Neuronal stem cell (in vitro differentiated cells): ENCODE measurements at regions not wholly inside any gene's neighbourhood (a gene's known extent, or its start where the extent isn't known, plus 50 kb on each side); places are given as distances from the start of the nearest gene placed in this dataset.
"Not testable (repeated sequence)": the region's sequence is repeated elsewhere in the genome, so short reads cannot be mapped to it uniquely, and the experiment has no call there.

Source experiments
- DNase-seq: peaks from one replicate; pipeline ENCODE4 v3.0.0-alpha.2; 2013; ENCODE audit warnings: low spot score
- H2AFZ ChIP-seq: one replicate; pipeline ENCODE4 v1.6.1; 2013; ENCODE audit warnings: mild to moderate bottlenecking, low read length, inconsistent platforms
- H2AK5ac ChIP-seq: 2 replicates; pipeline ENCODE4 v1.6.1; 2013; ENCODE audit warnings: low read depth, mild to moderate bottlenecking, inconsistent platforms, low read length, moderate library complexity, mixed read lengths
- H2BK120ac ChIP-seq: 2 replicates; pipeline ENCODE4 v1.6.1; 2013; ENCODE audit warnings: low read depth, mild to moderate bottlenecking, inconsistent platforms, low read length, moderate library complexity, mixed read lengths
- H2BK12ac ChIP-seq: one replicate; pipeline ENCODE4 v1.6.1; 2013; ENCODE audit warnings: low read length, inconsistent platforms
- H2BK15ac ChIP-seq: 2 replicates; pipeline ENCODE4 v1.6.1; 2013; ENCODE audit warnings: mild to moderate bottlenecking, low read length, inconsistent platforms, mixed read lengths
- H2BK5ac ChIP-seq: one replicate; pipeline ENCODE4 v1.6.1; 2013; ENCODE audit warnings: inconsistent platforms, mild to moderate bottlenecking, low read length, moderate library complexity
- H3K14ac ChIP-seq: one replicate; pipeline ENCODE4 v1.6.1; 2013; ENCODE audit warnings: low read length, inconsistent platforms
- H3K18ac ChIP-seq: 2 replicates; pipeline ENCODE4 v1.6.1; 2013; ENCODE audit warnings: low read length, inconsistent platforms
- H3K23ac ChIP-seq: 2 replicates; pipeline ENCODE4 v1.6.1; 2013; ENCODE audit warnings: low read depth, mild to moderate bottlenecking, mixed read lengths, low read length, inconsistent platforms; ENCODE audit not compliant: poor library complexity
- H3K27ac ChIP-seq: replicated peaks from 3 replicates; pipeline ENCODE4 v1.5.1; 2013; ENCODE audit warnings: low read length, inconsistent platforms
- H3K27me3 ChIP-seq, 3 experiments: 2 replicates each; pipeline ENCODE4 v1.6.1; 2013; ENCODE audit warnings: low read length in 3 of 3, mild to moderate bottlenecking in 2 of 3, inconsistent platforms in 1 of 3, low read depth in 1 of 3, mixed read lengths in 1 of 3, moderate library complexity in 1 of 3; ENCODE audit not compliant: control insufficient read depth in 3 of 3, insufficient read depth in 3 of 3
- H3K36me3 ChIP-seq, 2 donors: replicated peaks in 1 of 2; 2 replicates each; pipeline ENCODE4 v1.6.1; 2013; ENCODE audit warnings: low read length in 2 of 2; ENCODE audit not compliant: control insufficient read depth in 2 of 2, insufficient read depth in 2 of 2
- H3K4ac ChIP-seq: 2 replicates; pipeline ENCODE4 v1.6.1; 2013; ENCODE audit warnings: inconsistent platforms, mild to moderate bottlenecking, low read length, moderate library complexity
- H3K4me1 ChIP-seq, 2 donors: 1 replicate in 1 of 2; 2 replicates in 1 of 2; pipeline ENCODE4 v1.6.1; 2013; ENCODE audit warnings: low read length in 2 of 2, low read depth in 1 of 2; ENCODE audit not compliant: control insufficient read depth in 2 of 2, insufficient read depth in 1 of 2
- H3K4me2 ChIP-seq: one replicate; pipeline ENCODE4 v1.6.1; 2013; ENCODE audit warnings: mild to moderate bottlenecking, low read length, inconsistent platforms; ENCODE audit not compliant: insufficient read depth, poor library complexity, severe bottlenecking
- H3K4me3 ChIP-seq, 2 donors: 2 replicates each; pipeline ENCODE4 v1.5.1; 2013; ENCODE audit warnings: low read length in 2 of 2, mild to moderate bottlenecking in 2 of 2, inconsistent platforms in 1 of 2, moderate library complexity in 1 of 2
- H3K79me1 ChIP-seq: one replicate; pipeline ENCODE4 v1.6.1; 2013; ENCODE audit warnings: low read depth, mild to moderate bottlenecking, inconsistent platforms, low read length, moderate library complexity
- H3K9ac ChIP-seq: one replicate; pipeline ENCODE4 v1.6.1; 2013; ENCODE audit warnings: mild to moderate bottlenecking, low read depth, low read length, inconsistent platforms; ENCODE audit not compliant: poor library complexity
- H3K9me3 ChIP-seq, 2 donors: replicated peaks in 1 of 2; 2 replicates each; pipeline versions ENCODE3 to v1.6.1; 2013; ENCODE audit warnings: low read length in 2 of 2, mild to moderate bottlenecking in 2 of 2, inconsistent platforms in 1 of 2, low read depth in 1 of 2, mixed read lengths in 1 of 2, moderate library complexity in 1 of 2; ENCODE audit not compliant: control insufficient read depth in 2 of 2, insufficient read depth in 1 of 2
- H4K8ac ChIP-seq: one replicate; pipeline ENCODE4 v1.6.1; 2013; ENCODE audit warnings: low read depth, mild to moderate bottlenecking, inconsistent platforms, low read length, moderate library complexity
- H4K91ac ChIP-seq: one replicate; pipeline ENCODE4 v1.6.1; 2013; ENCODE audit warnings: low read length, low read depth, mild to moderate bottlenecking, inconsistent platforms; ENCODE audit not compliant: poor library complexity
- WGBS, 2 donors: extraction: QIAGEN DNeasy Blood & Tissue Kit; methylation state at CpG; one replicate each; pipeline ENCODE4 v1.1.7; 2013; ENCODE audit warnings: missing lambda C conversion rate in 2 of 2, mixed read lengths in 1 of 2; ENCODE audit not compliant: insufficient read length in 2 of 2, insufficient replicate concordance in 1 of 2; ENCODE audit errors: extremely low coverage in 2 of 2; 5-methylcytosine and 5-hydroxymethylcytosine counted together

DNA sequence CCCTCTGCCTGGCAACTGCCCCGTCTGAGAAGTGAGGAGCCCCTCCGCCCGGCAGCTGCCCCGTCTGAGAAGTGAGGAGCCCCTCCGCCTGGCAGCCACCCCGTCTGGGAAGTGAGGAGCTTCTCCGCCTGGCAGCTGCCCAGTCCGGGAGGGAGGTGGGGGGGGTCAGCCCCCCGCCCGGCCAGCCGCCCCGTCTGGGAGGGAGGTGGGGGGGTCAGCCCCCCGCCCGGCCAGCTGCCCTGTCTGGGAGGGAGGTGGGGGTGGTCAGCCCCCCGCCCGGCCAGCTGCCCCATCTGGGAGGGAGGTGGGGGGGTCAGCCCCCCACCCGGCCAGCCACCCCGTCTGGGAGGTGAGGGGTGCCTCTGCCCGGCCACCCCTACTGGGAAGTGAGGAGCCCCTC is 167.8 kb upstream of the FGF16 start:
- H3K23ac ChIP-seq, H2AFZ ChIP-seq, H2AK5ac ChIP-seq, H3K4me2 ChIP-seq, H4K8ac ChIP-seq, H3K4me3 ChIP-seq, H3K36me3 ChIP-seq, H2BK15ac ChIP-seq, DNase-seq, H3K18ac ChIP-seq, H3K9me3 ChIP-seq, H3K4ac ChIP-seq, H3K79me1 ChIP-seq, H3K27ac ChIP-seq, H2BK120ac ChIP-seq, H2BK5ac ChIP-seq, H2BK12ac ChIP-seq, H3K4me1 ChIP-seq, H3K27me3 ChIP-seq, H3K9ac ChIP-seq, H4K91ac ChIP-seq, H3K14ac ChIP-seq: not testable (repeated sequence)
- no CpG with 5 or more reads among the region's 19 CpGs for WGBS, 2 donors

DNA sequence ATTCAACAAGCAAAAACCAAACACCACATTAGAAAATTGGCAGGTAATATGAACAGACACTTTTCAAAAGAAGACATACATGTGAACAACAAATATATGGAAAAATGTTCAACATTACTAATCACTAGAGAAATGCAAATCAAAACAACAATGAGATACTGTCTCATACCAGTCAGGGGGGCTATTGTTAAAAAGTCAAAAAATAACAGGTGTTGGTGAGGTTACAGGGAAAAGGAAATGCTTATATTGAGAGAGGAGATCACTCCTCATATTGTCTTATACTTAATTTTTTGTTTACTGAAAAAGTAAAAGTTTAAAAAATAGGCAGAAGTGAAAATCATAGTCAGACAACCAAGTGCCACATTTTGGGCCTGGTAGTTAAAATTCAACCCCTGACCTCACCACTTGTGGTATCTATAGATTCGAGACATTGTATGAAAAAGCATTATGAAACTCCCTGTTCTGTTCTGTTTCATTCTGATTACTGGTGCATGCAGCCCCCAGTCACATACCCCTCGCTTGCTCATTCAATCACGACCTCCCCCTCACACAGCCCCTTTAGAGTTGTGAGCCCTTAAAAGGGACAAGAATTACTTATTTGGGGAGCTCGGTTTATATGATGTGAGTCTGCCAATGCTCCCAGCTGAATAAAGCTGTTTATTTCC is 153.7 kb upstream of the FGF16 start:
- Histone ChIP-seq H4K8ac (no peak overlapping the region), H3K18ac (no peak overlapping the region), H3K27ac (no peak overlapping the region), H2AK5ac (no peak overlapping the region), H3K4ac (no peak overlapping the region), H2BK5ac (no peak overlapping the region), H3K14ac (no peak overlapping the region), H3K27me3 (no peaks in the 10 kb centered on the region), H2BK15ac (no peak overlapping the region), H3K23ac (no peak overlapping the region), H3K79me1 (no peaks in the 10 kb centered on the region), H3K36me3 (no peaks in the 10 kb centered on the region), H4K91ac (no peak overlapping the region), H3K4me2 (no peak overlapping the region), H2BK12ac (no peak overlapping the region), H3K4me1 (no peaks in the 10 kb centered on the region), H3K9ac (no peak overlapping the region), H2AFZ (no peak overlapping the region), H3K9me3 (no peaks in the 10 kb centered on the region), H3K4me3 (no peak overlapping the region), H2BK120ac (no peak overlapping the region)
- no CpG with 5 or more reads among the region's 4 CpGs for WGBS, 2 donors
- DNase-seq = no peak

GRCh38 chrX:77298296-77298695 is 148.9 kb upstream of the FGF16 start:
- H3K23ac ChIP-seq = no peak overlapping the region
- H3K27ac ChIP-seq = no peak overlapping the region
- no peaks in the 10 kb centered on the region for H3K79me1 ChIP-seq
- H2AFZ ChIP-seq = no peak overlapping the region
- H3K18ac ChIP-seq = no peak overlapping the region
- H3K14ac ChIP-seq = no peak overlapping the region
- H2AK5ac ChIP-seq = no peak overlapping the region
- no peak overlapping the region for H2BK5ac ChIP-seq
- H4K91ac ChIP-seq = no peak overlapping the region
- H2BK15ac ChIP-seq = no peak overlapping the region
- no peak for DNase-seq
- H3K4me2 ChIP-seq = no peak overlapping the region
- no peak overlapping the region for H3K4ac ChIP-seq
- no peaks in the 10 kb centered on the region for H3K27me3 ChIP-seq
- no peaks in the 10 kb centered on the region for H3K4me1 ChIP-seq
- no CpG with 5 or more reads among the region's 5 CpGs for WGBS, 2 donors
- no peak overlapping the region for H3K4me3 ChIP-seq
- no peak overlapping the region for H2BK12ac ChIP-seq
- no peak overlapping the region for H4K8ac ChIP-seq
- no peaks in the 10 kb centered on the region for H3K36me3 ChIP-seq
- H3K9ac ChIP-seq = no peak overlapping the region
- H3K9me3 ChIP-seq = no peaks in the 10 kb centered on the region
- no peak overlapping the region for H2BK120ac ChIP-seq

GRCh38 chrX:77298790-77299189 is 148.4 kb upstream of the FGF16 start:
- Histone ChIP-seq H2BK120ac (no peak overlapping the region), H3K27ac (no peak overlapping the region), H3K4me2 (no peak overlapping the region), H2BK12ac (no peak overlapping the region), H3K9ac (no peak overlapping the region), H4K8ac (no peak overlapping the region), H2BK5ac (no peak overlapping the region), H3K9me3 (peaks cover 0 to 2% of the 10 kb centered on the region in 2 donors), H3K14ac (no peak overlapping the region), H3K23ac (no peak overlapping the region), H2AK5ac (no peak overlapping the region), H3K4me3 (no peak overlapping the region), H4K91ac (no peak overlapping the region), H3K18ac (no peak overlapping the region), H3K4ac (no peak overlapping the region), H3K79me1 (no peaks in the 10 kb centered on the region), H3K36me3 (no peaks in the 10 kb centered on the region), H3K4me1 (no peaks in the 10 kb centered on the region), H3K27me3 (no peaks in the 10 kb centered on the region), H2BK15ac (no peak overlapping the region), H2AFZ (no peak overlapping the region)
- no CpG with 5 or more reads among the region's 6 CpGs for WGBS, 2 donors
- no peak for DNase-seq
